ENCODE measurements at regions not wholly inside any gene's neighbourhood (a gene's known extent, or its start where the extent isn't known, plus 50 kb on each side); places are given as distances from the start of the nearest gene placed in this dataset.

GRCh38 chr5:9698125-9698826, 68.1 kb upstream of the TAS2R1 start:
- Histone ChIP-seq H3K4ac (replicated peaks; ENCODE audit: insufficient read length, low read depth, low read length) (no peak overlapping the region), H4K5ac (ENCODE audit: insufficient read length, low read depth, low read length) (no peak overlapping the region), H2AK5ac (ENCODE audit: low read depth, low read length) (no peak overlapping the region), H3K79me2 (ENCODE audit: control insufficient read depth in 1 of 2, insufficient read depth in 2 of 2, low read length in 2 of 2) (no peaks in the 10 kb centered on the region), H3K9ac (replicated peaks in 1 of 4; ENCODE audit: extremely low read depth in 1 of 4, low read depth in 3 of 4, low read length in 3 of 4) (no peak overlapping the region), H2BK5ac (ENCODE audit: low read depth, low read length) (no peak overlapping the region), H3K4me3 (ENCODE audit: extremely low read depth in 1 of 4, insufficient read depth in 2 of 4, low read depth in 3 of 4, low read length in 4 of 4) (no peak overlapping the region), H4K91ac (replicated peaks; ENCODE audit: insufficient read length, low read length) (no peak overlapping the region), H4K20me1 (replicated peaks in 1 of 2; ENCODE audit: control insufficient read depth in 1 of 2, insufficient read depth in 2 of 2, low read length in 2 of 2) (no peaks in the 10 kb centered on the region), H3K79me1 (ENCODE audit: low read depth, low read length) (no peaks in the 10 kb centered on the region), H3K27ac (ENCODE audit: low read depth, low read length) (no peak overlapping the region), H2BK20ac (ENCODE audit: low read length) (no peak overlapping the region), H4K8ac (ENCODE audit: extremely low read depth, insufficient read depth, low read length) (no peak overlapping the region), H3K23me2 (ENCODE audit: low read depth, low read length) (no peaks in the 10 kb centered on the region), H2BK120ac (replicated peaks; ENCODE audit: low read depth, low read length) (no peak overlapping the region), H3K14ac (ENCODE audit: insufficient read length) (no peak overlapping the region), H3K56ac (replicated peaks; ENCODE audit: insufficient read length, low read depth, low read length) (no peak overlapping the region), H3K27me3 (replicated peaks in 1 of 4; ENCODE audit: control insufficient read depth in 3 of 4, extremely low read depth in 1 of 4, insufficient read depth in 3 of 4, low read length in 3 of 4) (no peaks in the 10 kb centered on the region), H3K4me2 (ENCODE audit: insufficient read depth in 1 of 2, low read depth in 2 of 2, low read length in 2 of 2) (no peak overlapping the region), H3K36me3 (ENCODE audit: control insufficient read depth in 2 of 4, insufficient read depth in 4 of 4, low read length in 3 of 4) (no peaks in the 10 kb centered on the region), H2BK12ac (ENCODE audit: low read depth, low read length) (no peak overlapping the region), H3K9me3 (ENCODE audit: insufficient read depth in 2 of 2, low read depth in 1 of 2, low read length in 1 of 2) (no peaks in the 10 kb centered on the region), H3K23ac (ENCODE audit: insufficient read length) (no peak overlapping the region), H2AFZ (ENCODE audit: low read length) (no peak overlapping the region), H2BK15ac (ENCODE audit: low read length) (no peak overlapping the region), H3K4me1 (replicated peaks in 1 of 4; ENCODE audit: control insufficient read depth in 3 of 4, insufficient read depth in 4 of 4, low read length in 3 of 4) (no peaks in the 10 kb centered on the region), H3K18ac (ENCODE audit: extremely low read depth, low read length) (no peak overlapping the region)
- CTCF ChIA-PET (ENCODE audit: partially characterized antibody), result no interaction called here
- no peak for DNase-seq (ENCODE audit: low read depth in 1 of 2, low spot score in 2 of 2)
- WGBS, 2 experiments (ENCODE audit: extremely low coverage in 1 of 2, insufficient coverage in 1 of 2, insufficient read length in 1 of 2, insufficient replicate concordance in 2 of 2, low coverage in 1 of 2, low lambda C conversion rate in 2 of 2, missing lambda C conversion rate in 1 of 2), result 89% methylated on average over 9 of the region's 9 CpGs; no CpG with 5 or more reads in 1 of the 2 experiments
- POLR2A ChIA-PET (ENCODE audit: partially characterized antibody), result no interaction called here
- FAIRE-seq, result no peak
- TF ChIP-seq EGR1 (IDR thresholded peaks at IDR 0.05; ENCODE audit: borderline replicate concordance, low read depth, low read length), result no peak
- no peak for TF ChIP-seq RFX5 (IDR thresholded peaks at IDR 0.05; ENCODE audit: borderline replicate concordance, low read depth, low read length)
- TF ChIP-seq EZH2 (IDR thresholded peaks at IDR 0.05; ENCODE audit: low read depth, low read length, severe bottlenecking), result no peak
- no peak for TF ChIP-seq POLR2AphosphoS5 (IDR thresholded peaks at IDR 0.05; ENCODE audit: low read depth, low read length)
- no peak for TF ChIP-seq ATF3 (IDR thresholded peaks at IDR 0.05; ENCODE audit: insufficient read depth, low read depth, low read length)
- no peak for TF ChIP-seq KDM4A (IDR thresholded peaks at IDR 0.05; ENCODE audit: low read depth, low read length, severe bottlenecking)
- TF ChIP-seq CBX5 (IDR thresholded peaks at IDR 0.05; ENCODE audit: low read depth, low read length), result no peak
- TF ChIP-seq SP1 (IDR thresholded peaks at IDR 0.05; ENCODE audit: low read depth, low read length), result no peak
- TF ChIP-seq CREB1 (IDR thresholded peaks at IDR 0.05), result no peak
- TF ChIP-seq TCF12 (IDR thresholded peaks at IDR 0.05; ENCODE audit: low read depth, low read length), result no peak
- TF ChIP-seq MAFK (IDR thresholded peaks at IDR 0.05; ENCODE audit: low read depth, low read length), result no peak
